MM.1S (cell line): ENCODE measurements at regions not wholly inside any gene's neighbourhood (a gene's known extent, or its start where the extent isn't known, plus 50 kb on each side); places are given as distances from the start of the nearest gene placed in this dataset.

ENCODE experiments used
- DNase-seq: peaks from one replicate; pipeline ENCODE4 v3.0.0-alpha.2; 2015
- H2AFZ ChIP-seq: fragments of 300-600 bp; sonication (generic); 2 replicates; pipeline ENCODE4 v1.6.0; 2016; ENCODE audit warnings: antibody characterized with exemption, low read length
- H3F3A ChIP-seq: fragments of 300-600 bp; sonication (generic); 2 replicates; pipeline ENCODE4 v1.6.1; 2016; ENCODE audit warnings: mild to moderate bottlenecking, antibody characterized with exemption, low read length, moderate library complexity, mixed read lengths; ENCODE audit not compliant: insufficient read depth
- H3K27ac ChIP-seq: fragments of 300-600 bp; sonication (generic); 2 replicates; pipeline ENCODE4 v1.5.1; 2016; ENCODE audit warnings: mild to moderate bottlenecking, low read length
- H3K27me3 ChIP-seq: fragments of 300-600 bp; sonication (generic); replicated peaks from 2 replicates; pipeline ENCODE4 v1.6.0; 2016; ENCODE audit warnings: low read length; ENCODE audit not compliant: insufficient read depth
- H3K36me3 ChIP-seq: fragments of 300-600 bp; sonication (generic); replicated peaks from 2 replicates; pipeline ENCODE4 v1.6.1; 2016; ENCODE audit warnings: mild to moderate bottlenecking, low read length, mixed read lengths; ENCODE audit not compliant: insufficient read depth
- H3K4me1 ChIP-seq: fragments of 300-600 bp; sonication (generic); 2 replicates; pipeline ENCODE4 v1.6.1; 2016; ENCODE audit warnings: low read length, mixed read lengths
- H3K4me2 ChIP-seq: fragments of 300-600 bp; sonication (generic); 2 replicates; pipeline ENCODE4 v1.6.0; 2016; ENCODE audit warnings: low read depth, low read length
- H3K4me3 ChIP-seq: fragments of 300-600 bp; sonication (generic); 2 replicates; pipeline ENCODE4 v1.5.1; 2016; ENCODE audit warnings: low read length, mixed read lengths
- H3K79me2 ChIP-seq: fragments of 300-600 bp; sonication (generic); 2 replicates; pipeline ENCODE4 v1.6.1; 2016; ENCODE audit warnings: mixed run types, low read length, mixed read lengths
- H3K9ac ChIP-seq: fragments of 300-600 bp; sonication (generic); 2 replicates; pipeline ENCODE4 v1.6.1; 2016; ENCODE audit warnings: low read length, mixed read lengths
- H3K9me2 ChIP-seq: fragments of 300-600 bp; sonication (generic); replicated peaks from 2 replicates; pipeline ENCODE4 v1.6.1; 2016; ENCODE audit warnings: mild to moderate bottlenecking, low read length, mixed read lengths; ENCODE audit not compliant: insufficient read depth
- H3K9me3 ChIP-seq: fragments of 300-600 bp; sonication (generic); replicated peaks from 2 replicates; pipeline ENCODE4 v1.6.1; 2016; ENCODE audit warnings: mild to moderate bottlenecking, low read length, mixed read lengths; ENCODE audit not compliant: insufficient read depth
- H4K20me1 ChIP-seq: fragments of 300-600 bp; sonication (generic); 2 replicates; pipeline ENCODE4 v1.6.1; 2016; ENCODE audit warnings: mild to moderate bottlenecking, low read length, moderate library complexity, mixed read lengths; ENCODE audit not compliant: insufficient read depth
- EZH2 ChIP-seq: fragments of 300-600 bp; sonication (generic); optimal IDR thresholded peaks from 2 replicates; pipeline ENCODE3; 2017; ENCODE audit warnings: low read depth, mild to moderate bottlenecking, antibody characterized with exemption, low read length, mixed read lengths
- EZH2phosphoT487 ChIP-seq: fragments of 300-600 bp; sonication (generic); IDR thresholded peaks from 2 replicates; pipeline ENCODE4 v1.6.1; 2018; ENCODE audit warnings: antibody characterized with exemption, low read length
- TF ChIP-seq, protein P1 (sequence below): fragments of 300-600 bp; sonication (generic); IDR thresholded peaks from 2 replicates; pipeline ENCODE4 v1.5.1; 2016; ENCODE audit warnings: antibody characterized with exemption, low read length, mixed read lengths

DNA sequence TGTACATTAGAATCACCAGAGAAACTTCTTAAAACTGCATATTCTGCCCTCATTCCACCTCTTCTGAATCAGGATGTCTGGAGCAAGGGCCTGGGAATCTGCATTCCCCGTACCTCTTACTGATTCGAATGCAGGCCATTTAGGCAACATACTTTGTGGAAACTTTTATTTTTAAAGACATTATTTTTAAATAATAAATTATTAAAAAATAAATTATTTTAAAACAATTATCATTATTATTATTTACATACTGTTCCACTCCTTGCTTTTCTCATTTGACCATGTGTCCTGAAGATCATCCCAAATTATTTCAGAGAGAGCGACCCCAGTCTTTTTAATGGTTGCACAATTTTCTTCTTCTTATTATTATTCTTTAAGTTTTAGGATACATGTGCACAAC, 336.6 kb upstream of the TBC1D5 start:
- Histone ChIP-seq H3K27me3 (no peaks in the 10 kb centered on the region), H3K36me3 (no peaks in the 10 kb centered on the region), H3K9me2 (no peaks in the 10 kb centered on the region), H3K4me3 (no peak overlapping the region), H3K9me3 (no peaks in the 10 kb centered on the region), H3K79me2 (no peaks in the 10 kb centered on the region), H2AFZ (no peak overlapping the region), H3K27ac (no peak overlapping the region), H4K20me1 (no peaks in the 10 kb centered on the region), H3K4me2 (no peak overlapping the region), H3F3A (no peaks in the 10 kb centered on the region), H3K9ac (no peak overlapping the region), H3K4me1 (no peaks in the 10 kb centered on the region)
- TF ChIP-seq EZH2, result no peak
- TF ChIP-seq EZH2phosphoT487, result no peak
- TF ChIP-seq, protein P1, sequence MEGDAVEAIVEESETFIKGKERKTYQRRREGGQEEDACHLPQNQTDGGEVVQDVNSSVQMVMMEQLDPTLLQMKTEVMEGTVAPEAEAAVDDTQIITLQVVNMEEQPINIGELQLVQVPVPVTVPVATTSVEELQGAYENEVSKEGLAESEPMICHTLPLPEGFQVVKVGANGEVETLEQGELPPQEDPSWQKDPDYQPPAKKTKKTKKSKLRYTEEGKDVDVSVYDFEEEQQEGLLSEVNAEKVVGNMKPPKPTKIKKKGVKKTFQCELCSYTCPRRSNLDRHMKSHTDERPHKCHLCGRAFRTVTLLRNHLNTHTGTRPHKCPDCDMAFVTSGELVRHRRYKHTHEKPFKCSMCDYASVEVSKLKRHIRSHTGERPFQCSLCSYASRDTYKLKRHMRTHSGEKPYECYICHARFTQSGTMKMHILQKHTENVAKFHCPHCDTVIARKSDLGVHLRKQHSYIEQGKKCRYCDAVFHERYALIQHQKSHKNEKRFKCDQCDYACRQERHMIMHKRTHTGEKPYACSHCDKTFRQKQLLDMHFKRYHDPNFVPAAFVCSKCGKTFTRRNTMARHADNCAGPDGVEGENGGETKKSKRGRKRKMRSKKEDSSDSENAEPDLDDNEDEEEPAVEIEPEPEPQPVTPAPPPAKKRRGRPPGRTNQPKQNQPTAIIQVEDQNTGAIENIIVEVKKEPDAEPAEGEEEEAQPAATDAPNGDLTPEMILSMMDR, result no peak
- no peak for DNase-seq

DNA sequence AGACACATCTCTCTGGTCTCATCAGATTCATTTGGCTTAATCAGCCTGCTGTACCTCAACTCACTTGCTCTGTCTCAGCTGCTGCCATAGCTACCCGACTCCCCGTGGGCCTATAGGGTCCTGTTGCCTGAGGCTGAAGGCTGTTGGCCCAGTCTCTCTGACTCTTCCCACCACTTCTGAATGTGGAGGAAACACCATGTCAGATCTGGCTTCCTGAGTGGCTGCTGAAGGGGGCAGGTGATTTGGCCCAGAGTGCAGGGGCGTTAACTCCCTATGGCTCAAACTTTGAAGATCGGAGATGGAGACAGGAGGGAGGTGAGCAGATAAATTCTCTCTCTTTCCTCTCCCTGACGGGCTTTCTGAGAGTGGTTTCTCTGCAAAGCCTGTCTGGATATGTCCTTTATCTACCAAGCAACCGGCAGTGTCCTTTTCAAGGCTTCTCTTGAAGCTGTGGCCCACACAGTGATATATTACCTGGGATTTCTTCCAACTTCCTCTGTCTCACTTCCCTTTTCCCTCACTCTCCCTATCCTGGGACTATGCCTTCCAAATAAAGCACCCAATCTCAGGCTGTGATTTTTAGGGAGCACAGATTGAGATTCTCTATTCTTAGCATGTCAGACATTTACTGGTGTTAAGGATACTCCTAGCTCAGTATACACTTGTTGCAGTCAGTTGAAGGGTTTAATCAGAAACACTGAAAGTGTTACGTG, 334.9 kb upstream of the TBC1D5 start:
- no peak for DNase-seq
- TF ChIP-seq EZH2 (no peak), EZH2phosphoT487 (no peak)
- TF ChIP-seq, protein P1, result no peak

DNA sequence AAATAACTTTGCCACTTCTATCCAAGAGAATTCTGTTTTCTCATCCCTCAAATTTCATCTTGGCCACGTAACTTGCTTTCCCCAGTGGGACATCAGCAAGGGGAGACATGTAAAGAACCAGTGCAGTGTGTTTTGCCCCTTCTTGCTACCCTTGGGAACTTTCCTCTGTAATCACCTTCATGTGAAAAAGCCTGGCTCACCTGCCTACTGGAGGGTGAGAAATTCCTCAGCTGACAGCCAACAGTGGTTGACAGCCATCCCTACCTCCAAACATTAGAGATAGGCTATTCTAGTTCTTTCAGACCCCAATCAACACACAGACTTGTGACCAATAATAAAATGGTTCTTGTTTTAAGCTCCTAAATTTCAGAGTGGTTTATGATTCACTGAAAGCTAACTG, 333.9 kb upstream of the TBC1D5 start:
- no peaks in the 10 kb centered on the region for H3K79me2 ChIP-seq
- H3K4me1 ChIP-seq, result no peaks in the 10 kb centered on the region
- no peak overlapping the region for H3K4me2 ChIP-seq

More for the DNA sequence above, 334.9 kb upstream of the TBC1D5 start:
- no peaks in the 10 kb centered on the region for H3K27me3 ChIP-seq
- no peaks in the 10 kb centered on the region for H3K4me1 ChIP-seq
- no peaks in the 10 kb centered on the region for H3F3A ChIP-seq
- no peaks in the 10 kb centered on the region for H3K36me3 ChIP-seq
- H2AFZ ChIP-seq, result no peak overlapping the region
- H3K4me2 ChIP-seq, result no peak overlapping the region
- H3K9ac ChIP-seq, result no peak overlapping the region
- no peaks in the 10 kb centered on the region for H3K9me3 ChIP-seq
- H4K20me1 ChIP-seq, result no peaks in the 10 kb centered on the region
- no peak overlapping the region for H3K27ac ChIP-seq
- no peaks in the 10 kb centered on the region for H3K9me2 ChIP-seq
- no peaks in the 10 kb centered on the region for H3K79me2 ChIP-seq
- no peak overlapping the region for H3K4me3 ChIP-seq

More for the DNA sequence above, 333.9 kb upstream of the TBC1D5 start:
- no peaks in the 10 kb centered on the region for H3K27me3 ChIP-seq
- no peaks in the 10 kb centered on the region for H3F3A ChIP-seq
- H3K9me3 ChIP-seq, result no peaks in the 10 kb centered on the region
- no peaks in the 10 kb centered on the region for H4K20me1 ChIP-seq
- H3K4me3 ChIP-seq, result no peak overlapping the region
- no peak overlapping the region for H3K9ac ChIP-seq
- no peaks in the 10 kb centered on the region for H3K36me3 ChIP-seq
- no peak overlapping the region for H3K27ac ChIP-seq
- H2AFZ ChIP-seq, result no peak overlapping the region
- no peak for DNase-seq
- TF ChIP-seq, protein P1, result no peak
- TF ChIP-seq EZH2 (no peak), EZH2phosphoT487 (no peak)
- no peaks in the 10 kb centered on the region for H3K9me2 ChIP-seq
